Fibroblast of the aortic adventitia (primary cell): ENCODE measurements at regions not wholly inside any gene's neighbourhood (a gene's known extent, or its start where the extent isn't known, plus 50 kb on each side); places are given as distances from the start of the nearest gene placed in this dataset.
"Not testable (repeated sequence)": the region's sequence is repeated elsewhere in the genome, so short reads cannot be mapped to it uniquely, and the experiment has no call there.

Source experiments
- DNase-seq: peaks from one replicate; pipeline ENCODE4 v3.0.0-alpha.2; 2010; ENCODE audit warnings: low read depth
- H3K4me3 ChIP-seq: 2 replicates; pipeline ENCODE4 v1.5.1; 2011; ENCODE audit warnings: low read depth, mild to moderate bottlenecking, control low read depth, low read length, moderate library complexity
- TF ChIP-seq, protein P1 (sequence below): IDR thresholded peaks from 2 replicates; pipeline ENCODE4 v1.5.1; 2011; ENCODE audit warnings: mild to moderate bottlenecking, low read length, control low read depth, inconsistent platforms; ENCODE audit not compliant: insufficient read depth

DNA sequence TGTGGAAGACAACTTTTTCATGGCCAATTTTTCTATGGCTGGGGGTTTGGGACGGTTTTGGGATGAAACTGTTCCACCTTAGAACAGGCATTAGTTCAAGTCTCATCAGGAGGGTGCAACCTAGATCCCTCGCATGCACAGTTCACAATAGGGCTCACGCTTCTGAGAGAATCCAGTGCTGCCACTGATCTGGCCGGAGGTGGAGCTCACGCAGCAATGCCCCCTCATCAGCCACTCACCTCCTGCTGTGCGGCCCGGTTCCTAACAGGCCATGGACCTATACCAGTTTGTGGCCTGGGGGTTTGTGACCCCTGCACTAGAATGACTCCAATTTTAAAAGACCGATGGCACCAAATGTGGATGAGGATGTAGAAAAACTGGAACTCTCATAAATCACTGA, 127.2 kb upstream of the IER5L start:
- no peak overlapping the region for H3K4me3 ChIP-seq
- DNase-seq, result no peak
- TF ChIP-seq, protein P1, sequence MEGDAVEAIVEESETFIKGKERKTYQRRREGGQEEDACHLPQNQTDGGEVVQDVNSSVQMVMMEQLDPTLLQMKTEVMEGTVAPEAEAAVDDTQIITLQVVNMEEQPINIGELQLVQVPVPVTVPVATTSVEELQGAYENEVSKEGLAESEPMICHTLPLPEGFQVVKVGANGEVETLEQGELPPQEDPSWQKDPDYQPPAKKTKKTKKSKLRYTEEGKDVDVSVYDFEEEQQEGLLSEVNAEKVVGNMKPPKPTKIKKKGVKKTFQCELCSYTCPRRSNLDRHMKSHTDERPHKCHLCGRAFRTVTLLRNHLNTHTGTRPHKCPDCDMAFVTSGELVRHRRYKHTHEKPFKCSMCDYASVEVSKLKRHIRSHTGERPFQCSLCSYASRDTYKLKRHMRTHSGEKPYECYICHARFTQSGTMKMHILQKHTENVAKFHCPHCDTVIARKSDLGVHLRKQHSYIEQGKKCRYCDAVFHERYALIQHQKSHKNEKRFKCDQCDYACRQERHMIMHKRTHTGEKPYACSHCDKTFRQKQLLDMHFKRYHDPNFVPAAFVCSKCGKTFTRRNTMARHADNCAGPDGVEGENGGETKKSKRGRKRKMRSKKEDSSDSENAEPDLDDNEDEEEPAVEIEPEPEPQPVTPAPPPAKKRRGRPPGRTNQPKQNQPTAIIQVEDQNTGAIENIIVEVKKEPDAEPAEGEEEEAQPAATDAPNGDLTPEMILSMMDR, result no peak

DNA sequence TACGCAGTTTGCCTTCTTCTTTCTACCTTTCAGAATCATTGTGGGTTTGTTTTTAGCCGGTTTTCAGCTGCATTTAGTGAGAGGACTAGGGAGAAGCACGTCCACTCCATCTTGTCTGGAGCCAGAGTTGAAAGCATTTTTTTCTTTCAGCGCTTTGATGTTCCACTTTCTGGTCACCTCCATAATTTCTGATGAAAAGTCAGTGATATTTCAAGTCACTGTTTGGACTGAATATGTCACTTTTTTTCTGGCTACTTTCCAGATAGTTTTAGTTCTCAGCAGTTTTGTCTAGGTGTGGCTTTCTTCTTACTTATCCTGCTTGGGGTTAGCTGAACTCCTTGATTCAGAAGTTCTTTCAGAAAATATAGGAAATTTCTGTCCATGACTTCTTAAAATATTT, 123.9 kb upstream of the IER5L start:
- DNase-seq, result no peak
- TF ChIP-seq, protein P1, result no peak
- H3K4me3 ChIP-seq, result no peak overlapping the region

DNA sequence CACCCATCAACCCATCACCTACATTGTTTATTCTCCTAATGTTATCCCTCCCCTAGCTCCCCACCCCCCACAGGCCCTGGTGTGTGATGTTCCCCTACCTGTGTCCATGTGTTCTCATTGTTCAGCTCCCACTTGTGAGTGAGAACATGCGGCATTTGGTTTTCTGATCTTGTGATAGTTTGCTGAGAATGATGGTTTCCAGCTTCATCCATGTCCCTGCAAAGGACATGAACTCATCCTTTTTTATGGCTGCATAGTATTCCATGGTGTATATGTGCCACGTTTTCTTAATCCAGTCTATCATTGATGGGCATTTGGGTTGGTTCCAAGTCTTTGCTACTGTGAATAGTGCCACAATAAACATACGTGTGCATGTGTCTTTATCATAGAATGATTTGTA, 118.1 kb upstream of the IER5L start:
- DNase-seq, result not testable (repeated sequence)

DNA sequence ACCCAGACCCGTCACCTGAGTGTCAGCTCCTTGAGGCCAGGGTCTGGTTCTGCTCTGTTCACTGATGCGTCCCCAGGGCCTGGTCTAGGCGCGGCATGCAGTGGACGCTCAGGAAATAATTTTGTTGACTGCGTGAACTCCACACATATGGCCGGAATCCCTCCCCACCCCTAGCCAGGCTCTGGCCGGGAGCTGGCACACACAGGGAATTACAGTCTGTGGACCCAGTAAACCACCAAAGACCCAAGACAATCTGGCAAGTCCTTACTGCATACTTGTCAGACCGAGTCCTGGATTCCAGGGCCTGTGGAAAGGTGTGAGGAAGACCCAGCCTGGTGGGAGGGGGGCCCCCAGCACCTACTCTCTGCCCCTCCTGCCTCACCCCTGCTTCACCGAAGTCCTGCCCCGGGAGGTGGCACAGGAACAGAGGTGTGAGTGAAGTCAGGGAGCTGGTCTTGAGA, 113.0 kb upstream of the IER5L start:
- TF ChIP-seq, protein P1, result no peak
- DNase-seq, result no peak
- no peak overlapping the region for H3K4me3 ChIP-seq

More for the DNA sequence above, 118.1 kb upstream of the IER5L start:
- not testable (repeated sequence) for H3K4me3 ChIP-seq

DNA sequence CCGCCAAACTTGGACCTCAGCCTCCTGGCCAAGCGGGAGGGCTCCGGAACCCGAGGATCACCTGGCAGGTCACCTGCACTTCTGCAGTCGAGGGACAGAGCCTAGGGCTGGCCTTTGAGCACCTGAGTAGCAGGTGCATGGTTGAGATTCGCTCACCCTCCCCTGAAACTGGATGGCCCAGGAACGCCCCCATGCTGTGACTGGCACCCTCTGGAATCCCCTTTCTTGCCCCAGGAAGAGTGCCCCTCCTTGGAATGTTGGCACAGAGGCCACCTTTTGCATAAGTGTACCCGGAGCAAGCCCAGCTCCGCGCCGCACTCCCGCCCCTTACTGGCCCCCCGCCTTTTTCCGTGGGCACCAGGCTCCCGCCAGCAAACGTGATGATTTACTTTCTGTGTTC, 112.5 kb upstream of the IER5L start:
- no peak for DNase-seq
- TF ChIP-seq, protein P1, result no peak
- H3K4me3 ChIP-seq, result no peak overlapping the region

DNA sequence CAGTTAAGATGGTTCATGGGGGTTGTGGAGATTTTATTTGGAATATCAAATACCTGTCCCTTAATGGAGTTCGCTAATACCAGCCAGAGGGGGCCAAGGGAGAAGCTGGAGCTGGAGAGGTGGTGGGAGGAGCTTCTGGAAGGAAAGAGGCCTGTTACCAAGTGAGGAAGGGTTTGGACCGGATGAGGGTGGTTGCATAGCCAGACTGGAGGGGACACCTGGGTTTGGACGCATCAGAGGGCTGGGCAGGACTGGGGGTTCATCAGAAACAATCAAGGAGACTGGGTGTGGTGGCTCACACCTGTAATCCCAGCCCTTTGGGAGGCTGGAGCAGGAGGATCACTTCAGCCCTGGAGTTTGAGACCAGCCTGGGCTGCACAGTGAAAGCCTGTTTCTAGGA, 111.8 kb upstream of the IER5L start:
- TF ChIP-seq, protein P1, result no peak
- no peak overlapping the region for H3K4me3 ChIP-seq
- no peak for DNase-seq

DNA sequence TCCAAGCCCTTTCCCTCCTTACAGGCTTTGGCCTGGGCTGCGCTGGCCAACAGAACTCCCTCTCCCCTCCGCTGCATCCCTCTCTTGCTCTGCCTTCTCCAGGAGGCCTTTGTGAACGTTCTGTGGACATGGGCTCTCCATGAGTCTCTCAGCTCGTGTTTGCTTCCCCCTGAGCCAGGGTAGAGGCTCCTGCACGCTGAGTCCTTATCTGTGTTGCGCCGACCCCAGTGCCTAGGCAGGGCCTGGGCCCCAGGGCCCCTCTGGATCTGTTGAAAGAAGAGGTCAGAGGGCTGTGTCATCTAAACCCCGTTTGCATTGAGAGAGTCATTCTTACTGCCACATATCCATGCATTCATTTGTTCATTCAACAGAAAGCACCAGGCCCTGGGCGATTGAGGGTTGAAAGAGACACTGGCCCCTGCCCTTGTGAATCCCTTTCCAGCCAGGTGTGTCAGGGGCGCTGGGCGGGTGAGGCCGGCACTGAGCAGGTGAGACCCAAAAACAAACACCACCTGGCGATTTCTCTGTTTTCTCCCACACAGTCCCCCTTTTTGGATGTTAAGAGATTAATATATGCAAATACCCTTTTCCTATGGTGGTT, 111.2 kb upstream of the IER5L start:
- TF ChIP-seq, protein P1, result no peak
- H3K4me3 ChIP-seq, result no peak overlapping the region
- DNase-seq, result no peak
